ENCODE measurements at regions not wholly inside any gene's neighbourhood (a gene's known extent, or its start where the extent isn't known, plus 50 kb on each side); places are given as distances from the start of the nearest gene placed in this dataset.

GRCh38 chr6:87808005-87808757, 106.1 kb upstream of the AKIRIN2 start:
- peak; percentile 46 for DNase-seq (ENCODE audit: low read depth)
- Histone ChIP-seq H3K36me3 (ENCODE audit: control insufficient read depth, insufficient read depth, low read length) (no peaks in the 10 kb centered on the region), H3K27me3 (ENCODE audit: control insufficient read depth, insufficient read depth, low read length) (peaks cover 1% of the 10 kb centered on the region; the same call in 1 of the 2 replicates), H3K4me3 (ENCODE audit: low read depth, low read length) (no peak overlapping the region)
- ChIA-PET POLR2A (no interaction called here), CTCF (interaction anchor here (0.5 kb wide), 1 partner anchor 1990 kb away, joined by 3 read pairs; no protein-coding TSS in a partner anchor)
- no peak for TF ChIP-seq CTCF (IDR thresholded peaks at IDR 0.05; ENCODE audit: insufficient read depth, low read depth, low read length)

GRCh38 chr6:87807475-87807874, 105.4 kb upstream of the AKIRIN2 start:
- H3K27me3 ChIP-seq (ENCODE audit: control insufficient read depth, insufficient read depth, low read length) = peaks cover 1% of the 10 kb centered on the region; the same call in 1 of the 2 replicates

DNA sequence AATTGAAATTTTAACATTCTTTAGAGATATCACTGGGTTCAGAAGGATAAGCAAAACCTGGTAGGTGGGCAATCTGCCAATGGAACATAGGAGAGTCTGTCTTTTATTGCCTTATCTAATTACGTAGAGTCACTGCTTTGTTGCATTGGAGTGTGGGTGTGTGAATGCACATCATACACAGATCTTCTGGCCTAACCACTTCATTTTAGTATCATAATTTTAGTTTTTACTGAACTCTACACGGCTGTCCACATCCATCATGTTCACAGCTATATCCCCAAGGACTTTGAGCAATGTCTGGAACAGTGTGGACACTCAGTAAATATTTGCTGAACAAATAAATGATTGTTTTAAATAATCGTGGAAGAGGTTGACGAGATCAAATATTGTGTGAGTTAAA, 104.6 kb upstream of the AKIRIN2 start:
- H3K4me3 ChIP-seq (ENCODE audit: low read depth, low read length) = no peak overlapping the region
- CTCF ChIA-PET = no interaction called here
- DNase-seq (ENCODE audit: low read depth) = no peak
- no peaks in the 10 kb centered on the region for H3K36me3 ChIP-seq (ENCODE audit: control insufficient read depth, insufficient read depth, low read length)
- H3K27me3 ChIP-seq (ENCODE audit: control insufficient read depth, insufficient read depth, low read length) = no peaks in the 10 kb centered on the region; the same call in 1 of the 2 replicates
- POLR2A ChIA-PET = no interaction called here
- TF ChIP-seq CTCF (IDR thresholded peaks at IDR 0.05; ENCODE audit: insufficient read depth, low read depth, low read length) = no peak

More at GRCh38 chr6:87807475-87807874, 105.4 kb upstream of the AKIRIN2 start:
- ChIA-PET CTCF (interaction anchor here (0.5 kb wide), 1 partner anchor 1991 kb away, joined by 3 read pairs; no protein-coding TSS in a partner anchor), POLR2A (no interaction called here)
- H3K4me3 ChIP-seq (ENCODE audit: low read depth, low read length) = no peak overlapping the region
- no peak for TF ChIP-seq CTCF (IDR thresholded peaks at IDR 0.05; ENCODE audit: insufficient read depth, low read depth, low read length)
- no peak for DNase-seq (ENCODE audit: low read depth)
- H3K36me3 ChIP-seq (ENCODE audit: control insufficient read depth, insufficient read depth, low read length) = no peaks in the 10 kb centered on the region

DNA sequence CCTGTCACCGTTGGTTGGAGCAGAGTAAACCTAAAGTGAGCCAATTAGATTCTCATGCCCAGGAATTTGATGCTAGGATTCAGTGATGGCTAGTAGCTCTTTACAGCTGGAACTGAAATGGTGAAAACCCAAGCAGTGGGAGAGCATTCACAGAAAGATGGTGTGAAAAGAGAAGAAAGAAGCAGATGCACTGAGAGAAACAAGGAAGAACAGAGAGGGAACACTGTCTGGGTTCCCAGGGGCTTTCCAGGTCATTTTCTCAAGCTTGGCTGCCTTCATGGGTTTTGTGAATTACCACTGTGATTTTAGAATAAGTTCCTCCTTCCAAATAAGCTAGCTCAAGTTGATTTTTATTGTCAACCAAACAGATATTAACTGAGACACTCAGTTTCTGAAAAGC, 104.1 kb upstream of the AKIRIN2 start:
- ChIA-PET POLR2A (no interaction called here), CTCF (no interaction called here)
- no peaks in the 10 kb centered on the region for H3K27me3 ChIP-seq (ENCODE audit: control insufficient read depth, insufficient read depth, low read length)
- no peak for TF ChIP-seq CTCF (IDR thresholded peaks at IDR 0.05; ENCODE audit: insufficient read depth, low read depth, low read length)
- H3K36me3 ChIP-seq (ENCODE audit: control insufficient read depth, insufficient read depth, low read length) = no peaks in the 10 kb centered on the region
- no peak for DNase-seq (ENCODE audit: low read depth)
- H3K4me3 ChIP-seq (ENCODE audit: low read depth, low read length) = no peak overlapping the region

GRCh38 chr6:87803791-87804190, 101.8 kb upstream of the AKIRIN2 start:
- CTCF ChIA-PET = no interaction called here
- POLR2A ChIA-PET = no interaction called here
- H3K27me3 ChIP-seq (ENCODE audit: control insufficient read depth, insufficient read depth, low read length) = no peaks in the 10 kb centered on the region
- no peak for TF ChIP-seq CTCF (IDR thresholded peaks at IDR 0.05; ENCODE audit: insufficient read depth, low read depth, low read length)
- DNase-seq (ENCODE audit: low read depth) = no peak
- H3K4me3 ChIP-seq (ENCODE audit: low read depth, low read length) = no peak overlapping the region
- H3K36me3 ChIP-seq (ENCODE audit: control insufficient read depth, insufficient read depth, low read length) = no peaks in the 10 kb centered on the region
